ENCODE measurements at regions not wholly inside any gene's neighbourhood (a gene's known extent, or its start where the extent isn't known, plus 50 kb on each side); places are given as distances from the start of the nearest gene placed in this dataset.

DNA sequence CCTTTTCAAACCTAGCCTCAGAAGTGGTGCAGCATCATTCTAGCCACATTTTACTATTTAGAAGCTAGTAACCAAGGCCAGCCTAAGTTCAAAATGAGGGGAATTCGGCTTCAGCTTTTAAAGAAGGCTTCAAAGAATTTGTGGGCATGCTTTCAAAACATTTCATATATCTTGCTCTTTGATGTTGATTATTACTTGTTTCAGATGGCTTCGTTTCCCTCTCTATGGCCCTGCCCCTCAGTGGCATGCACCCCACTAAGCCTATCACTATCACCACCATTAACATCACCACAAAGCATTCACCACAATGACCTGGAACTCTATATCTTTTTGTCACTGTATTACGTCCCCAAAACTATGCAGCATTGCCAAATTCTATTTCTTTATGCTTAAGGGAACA is 51.2 kb upstream of the FAM47B start:
- TF ChIP-seq, protein P1, sequence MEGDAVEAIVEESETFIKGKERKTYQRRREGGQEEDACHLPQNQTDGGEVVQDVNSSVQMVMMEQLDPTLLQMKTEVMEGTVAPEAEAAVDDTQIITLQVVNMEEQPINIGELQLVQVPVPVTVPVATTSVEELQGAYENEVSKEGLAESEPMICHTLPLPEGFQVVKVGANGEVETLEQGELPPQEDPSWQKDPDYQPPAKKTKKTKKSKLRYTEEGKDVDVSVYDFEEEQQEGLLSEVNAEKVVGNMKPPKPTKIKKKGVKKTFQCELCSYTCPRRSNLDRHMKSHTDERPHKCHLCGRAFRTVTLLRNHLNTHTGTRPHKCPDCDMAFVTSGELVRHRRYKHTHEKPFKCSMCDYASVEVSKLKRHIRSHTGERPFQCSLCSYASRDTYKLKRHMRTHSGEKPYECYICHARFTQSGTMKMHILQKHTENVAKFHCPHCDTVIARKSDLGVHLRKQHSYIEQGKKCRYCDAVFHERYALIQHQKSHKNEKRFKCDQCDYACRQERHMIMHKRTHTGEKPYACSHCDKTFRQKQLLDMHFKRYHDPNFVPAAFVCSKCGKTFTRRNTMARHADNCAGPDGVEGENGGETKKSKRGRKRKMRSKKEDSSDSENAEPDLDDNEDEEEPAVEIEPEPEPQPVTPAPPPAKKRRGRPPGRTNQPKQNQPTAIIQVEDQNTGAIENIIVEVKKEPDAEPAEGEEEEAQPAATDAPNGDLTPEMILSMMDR (IDR thresholded peaks at IDR 0.05; ENCODE audit: low read length), result no peak
- TF ChIP-seq EZH2 (optimal IDR thresholded peaks at IDR 0.05; ENCODE audit: low read depth, low read length), result no peak
